H7 (cell line): ENCODE measurements at regions not wholly inside any gene's neighbourhood (a gene's known extent, or its start where the extent isn't known, plus 50 kb on each side); places are given as distances from the start of the nearest gene placed in this dataset.
A peak's percentile ranks its signal among the peaks of the same experiment; 100 is the strongest.
"Not testable (repeated sequence)": the region's sequence is repeated elsewhere in the genome, so short reads cannot be mapped to it uniquely, and the experiment has no call there.

Experiments used
- DNase-seq: peaks from one replicate; pipeline ENCODE4 v3.0.0; 2012
- H3K27me3 ChIP-seq: 2 replicates; pipeline ENCODE4 v1.6.0; 2011; ENCODE audit warnings: mild to moderate bottlenecking, low read length; ENCODE audit not compliant: control insufficient read depth, insufficient read depth
- H3K36me3 ChIP-seq: replicated peaks from 2 replicates; pipeline ENCODE4 v1.5.1; 2011; ENCODE audit warnings: low read length; ENCODE audit not compliant: control insufficient read depth, insufficient read depth
- H3K4me3 ChIP-seq: 2 replicates; pipeline ENCODE4 v1.5.1; 2011; ENCODE audit warnings: low read depth, mild to moderate bottlenecking, control low read depth, low read length, moderate library complexity; ENCODE audit not compliant: insufficient read depth

GRCh38 chr6:86256615-86257187, 614.0 kb upstream of the SYNCRIP start:
- DNase-seq: no peak
- Histone ChIP-seq H3K4me3 (no peak overlapping the region), H3K27me3 (no peaks in the 10 kb centered on the region), H3K36me3 (no peaks in the 10 kb centered on the region)

- no peaks in the 10 kb centered on the region for H3K36me3 ChIP-seq
- H3K4me3 ChIP-seq: no peak overlapping the region
- no peak for DNase-seq
- no peaks in the 10 kb centered on the region for H3K27me3 ChIP-seq
Observed at GRCh38 chr6:86255973-86256372, 613.3 kb upstream of the SYNCRIP start.

GRCh38 chr6:86251106-86251505, 608.4 kb upstream of the SYNCRIP start:
- no peak overlapping the region for H3K4me3 ChIP-seq
- no peaks in the 10 kb centered on the region for H3K36me3 ChIP-seq
- no peaks in the 10 kb centered on the region for H3K27me3 ChIP-seq
- DNase-seq: no peak

GRCh38 chr6:86217906-86218305, 575.2 kb upstream of the SYNCRIP start:
- no peaks in the 10 kb centered on the region for H3K36me3 ChIP-seq
- H3K27me3 ChIP-seq: no peaks in the 10 kb centered on the region
- no peak for DNase-seq
- H3K4me3 ChIP-seq: no peak overlapping the region

- no peaks in the 10 kb centered on the region for H3K36me3 ChIP-seq
- no peak overlapping the region for H3K4me3 ChIP-seq
Observed at GRCh38 chr6:86215323-86215722, 572.6 kb upstream of the SYNCRIP start.

GRCh38 chr6:86205980-86206379, 563.3 kb upstream of the SYNCRIP start:
- Histone ChIP-seq H3K36me3 (no peaks in the 10 kb centered on the region), H3K4me3 (no peak overlapping the region), H3K27me3 (no peaks in the 10 kb centered on the region)
- DNase-seq: no peak

More at GRCh38 chr6:86215323-86215722, 572.6 kb upstream of the SYNCRIP start:
- no peak for DNase-seq
- no peaks in the 10 kb centered on the region for H3K27me3 ChIP-seq

- Histone ChIP-seq H3K36me3 (no peaks in the 10 kb centered on the region), H3K27me3 (no peaks in the 10 kb centered on the region), H3K4me3 (no peak overlapping the region)
- peak; percentile 1 for DNase-seq
Observed at GRCh38 chr6:86203044-86203443, 560.4 kb upstream of the SYNCRIP start.

GRCh38 chr6:86193821-86194220, 551.1 kb upstream of the SYNCRIP start:
- Histone ChIP-seq H3K27me3 (no peaks in the 10 kb centered on the region), H3K4me3 (no peak overlapping the region), H3K36me3 (no peaks in the 10 kb centered on the region)
- DNase-seq: no peak

- Histone ChIP-seq H3K36me3 (no peaks in the 10 kb centered on the region), H3K27me3 (no peaks in the 10 kb centered on the region), H3K4me3 (no peak overlapping the region)
- DNase-seq: peak; percentile 6
Observed at GRCh38 chr6:86192123-86192522, 549.4 kb upstream of the SYNCRIP start.

- H3K27me3 ChIP-seq, H3K4me3 ChIP-seq, H3K36me3 ChIP-seq, DNase-seq: not testable (repeated sequence)
Observed at GRCh38 chr6:86175149-86175548, 532.5 kb upstream of the SYNCRIP start.

GRCh38 chr6:86154852-86155251, 512.2 kb upstream of the SYNCRIP start:
- H3K27me3 ChIP-seq: no peaks in the 10 kb centered on the region
- no peak for DNase-seq
- H3K36me3 ChIP-seq: no peaks in the 10 kb centered on the region
- no peak overlapping the region for H3K4me3 ChIP-seq

GRCh38 chr6:86153521-86153920, 510.8 kb upstream of the SYNCRIP start:
- Histone ChIP-seq H3K36me3 (no peaks in the 10 kb centered on the region), H3K4me3 (no peak overlapping the region), H3K27me3 (no peaks in the 10 kb centered on the region)
- no peak for DNase-seq

- no peak overlapping the region for H3K4me3 ChIP-seq
- H3K36me3 ChIP-seq: no peaks in the 10 kb centered on the region
- DNase-seq: no peak
- H3K27me3 ChIP-seq: no peaks in the 10 kb centered on the region
Observed at GRCh38 chr6:86152546-86152945, 509.9 kb upstream of the SYNCRIP start.

- Histone ChIP-seq H3K4me3 (no peak overlapping the region), H3K27me3 (no peaks in the 10 kb centered on the region), H3K36me3 (no peaks in the 10 kb centered on the region)
- no peak for DNase-seq
Observed at GRCh38 chr6:86148586-86148985, 505.9 kb upstream of the SYNCRIP start.

GRCh38 chr6:86147859-86148258, 505.2 kb upstream of the SYNCRIP start:
- H3K36me3 ChIP-seq: no peaks in the 10 kb centered on the region
- DNase-seq: no peak
- H3K27me3 ChIP-seq: no peaks in the 10 kb centered on the region
- H3K4me3 ChIP-seq: no peak overlapping the region

GRCh38 chr6:86147311-86147710, 504.6 kb upstream of the SYNCRIP start:
- H3K36me3 ChIP-seq: no peaks in the 10 kb centered on the region
- H3K4me3 ChIP-seq: no peak overlapping the region
- no peak for DNase-seq
- H3K27me3 ChIP-seq: no peaks in the 10 kb centered on the region
